Activated CD8-positive, alpha-beta T cell treated with anti-CD3 and anti-CD28 coated beads, Interleukin-2, amount 10 ng/mL, durations not matched to agents 7 days and 5 days (primary cell): ENCODE measurements at regions not wholly inside any gene's neighbourhood (a gene's known extent, or its start where the extent isn't known, plus 50 kb on each side); places are given as distances from the start of the nearest gene placed in this dataset.

Experiments used
- ATAC-seq: fragments of 150-1000 bp; cut with Tn5 transposase; one replicate; pipeline ENCODE4 v1.10.0; 2021; ENCODE audit warnings: moderate library complexity
- CTCF ChIA-PET: fragments of 350-600 bp; sonication (Branson Sonifier 250); formaldehyde crosslinking; loops from one replicate; lab custom pipeline; 2021; ENCODE audit warnings: antibody characterized with exemption; lab: Charles Lee
- POLR2A ChIA-PET: fragments of 350-600 bp; sonication (Branson Sonifier 250); formaldehyde crosslinking; loops from one replicate; lab custom pipeline; 2021; ENCODE audit warnings: antibody characterized with exemption; lab: Charles Lee
- DNase-seq: peaks from one replicate; pipeline ENCODE4 v3.0.0-alpha.2; 2020
- H3K27ac Mint-ChIP-seq: one replicate; pipeline ENCODE4 v1.8.0; 2021; ENCODE audit warnings: mild to moderate bottlenecking, mixed read lengths
- H3K27me3 Mint-ChIP-seq: one replicate; pipeline ENCODE4 v1.8.0; 2021; ENCODE audit warnings: low read depth, mixed read lengths
- H3K36me3 Mint-ChIP-seq: one replicate; pipeline ENCODE4 v1.8.0; 2021; ENCODE audit warnings: low read depth, mixed read lengths
- H3K4me1 Mint-ChIP-seq: one replicate; pipeline ENCODE4 v1.8.0; 2021; ENCODE audit warnings: low read depth, mixed read lengths
- H3K4me3 Mint-ChIP-seq: one replicate; pipeline ENCODE4 v1.8.0; 2021; ENCODE audit warnings: mild to moderate bottlenecking, mixed read lengths
- H3K9me3 Mint-ChIP-seq: one replicate; pipeline ENCODE4 v1.8.0; 2022; ENCODE audit warnings: mixed read lengths; ENCODE audit not compliant: insufficient read depth

GRCh38 chr12:75882421-75882820 lies 149.2 kb downstream of the PHLDA1 start:
- DNase-seq (no peak), ATAC-seq (no peak)
- Mint-ChIP-seq H3K4me1 (no peaks in the 10 kb centered on the region), H3K9me3 (no peaks in the 10 kb centered on the region), H3K27me3 (peaks cover 45% of the 10 kb centered on the region), H3K27ac (no peak overlapping the region), H3K36me3 (no peaks in the 10 kb centered on the region), H3K4me3 (no peak overlapping the region)
- ChIA-PET POLR2A (no interaction called here), CTCF (no interaction called here)

DNA sequence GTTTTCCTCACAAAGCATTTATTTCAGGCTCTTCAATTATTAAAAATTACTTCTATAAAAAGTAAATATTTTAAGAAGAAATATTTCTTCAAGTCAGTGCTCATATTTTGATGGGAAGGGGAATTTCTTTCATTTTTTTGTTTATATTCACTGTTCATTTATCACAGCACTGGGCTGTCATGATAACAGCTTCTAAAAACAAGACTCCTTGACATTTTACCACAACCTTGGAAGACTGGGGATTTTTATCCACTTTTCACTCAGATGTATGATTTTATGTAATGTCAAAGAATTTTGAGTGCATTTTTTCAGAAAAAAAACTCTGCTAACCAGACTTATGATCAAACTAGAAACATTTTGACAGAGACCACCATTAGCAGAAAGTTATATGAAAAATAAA lies 149.7 kb downstream of the PHLDA1 start:
- Mint-ChIP-seq H3K36me3 (no peaks in the 10 kb centered on the region), H3K4me3 (no peak overlapping the region), H3K27me3 (peaks cover 47% of the 10 kb centered on the region), H3K27ac (no peak overlapping the region), H3K9me3 (no peaks in the 10 kb centered on the region), H3K4me1 (no peaks in the 10 kb centered on the region)
- ChIA-PET CTCF (no interaction called here), POLR2A (no interaction called here)
- ATAC-seq: no peak
- no peak for DNase-seq

- CTCF ChIA-PET: interaction anchor here (1.4 kb wide), 1 partner anchor 39 kb away, joined by 3 read pairs; no protein-coding TSS in a partner anchor
- H3K4me3 Mint-ChIP-seq: no peak overlapping the region
- peaks cover 9% of the 10 kb centered on the region for H3K4me1 Mint-ChIP-seq
- no peak for ATAC-seq
- POLR2A ChIA-PET: interaction anchor here (1.0 kb wide), 1 partner anchor 13 kb away, joined by 4 read pairs; no protein-coding TSS in a partner anchor
- no peak for DNase-seq
- H3K36me3 Mint-ChIP-seq: peaks cover 5% of the 10 kb centered on the region
- H3K27me3 Mint-ChIP-seq: peaks cover 38% of the 10 kb centered on the region
- H3K27ac Mint-ChIP-seq: no peak overlapping the region
- H3K9me3 Mint-ChIP-seq: peaks cover 3% of the 10 kb centered on the region
Measured at GRCh38 chr12:75877763-75878621, 153.6 kb downstream of the PHLDA1 start.

- no peak for DNase-seq
- POLR2A ChIA-PET: interaction anchor here (1.0 kb wide), 1 partner anchor 14 kb away, joined by 4 read pairs; no protein-coding TSS in a partner anchor
- peaks cover 5% of the 10 kb centered on the region for H3K36me3 Mint-ChIP-seq
- H3K27me3 Mint-ChIP-seq: peaks cover 43% of the 10 kb centered on the region
- no peak overlapping the region for H3K27ac Mint-ChIP-seq
- CTCF ChIA-PET: interaction anchor here (1.4 kb wide), 1 partner anchor 40 kb away, joined by 3 read pairs; no protein-coding TSS in a partner anchor
- no peak overlapping the region for H3K4me3 Mint-ChIP-seq
- peaks cover 3% of the 10 kb centered on the region for H3K9me3 Mint-ChIP-seq
- no peak for ATAC-seq
- H3K4me1 Mint-ChIP-seq: peaks cover 9% of the 10 kb centered on the region
Measured at GRCh38 chr12:75876832-75877762, 154.5 kb downstream of the PHLDA1 start.

DNA sequence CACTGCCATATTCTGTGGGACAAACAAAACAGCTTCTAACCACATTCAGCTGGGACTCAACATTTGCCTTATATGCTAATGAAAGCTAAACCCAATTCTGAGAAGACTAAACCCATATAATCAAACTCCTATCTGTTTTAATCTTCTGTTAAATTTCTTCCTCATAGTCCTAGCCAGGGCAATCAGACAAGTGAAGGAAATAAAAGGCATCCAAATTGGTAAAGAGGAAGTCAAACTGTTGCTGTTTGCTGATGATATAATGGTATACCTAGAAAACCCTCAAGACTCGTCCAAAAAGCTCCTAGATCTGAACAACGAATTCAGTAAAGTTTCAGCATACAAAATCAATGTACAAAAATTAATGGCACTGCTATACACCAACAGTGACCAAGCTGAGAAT lies 157.1 kb downstream of the PHLDA1 start:
- Mint-ChIP-seq H3K4me1 (peaks cover 9% of the 10 kb centered on the region), H3K36me3 (peaks cover 5% of the 10 kb centered on the region), H3K4me3 (no peak overlapping the region), H3K27me3 (peaks cover 23% of the 10 kb centered on the region), H3K27ac (no peak overlapping the region), H3K9me3 (peaks cover 3% of the 10 kb centered on the region)
- ChIA-PET CTCF (no interaction called here), POLR2A (interaction anchor here (0.7 kb wide), 1 partner anchor 23 kb away, joined by 4 read pairs; no protein-coding TSS in a partner anchor)
- ATAC-seq: no peak
- DNase-seq: no peak

DNA sequence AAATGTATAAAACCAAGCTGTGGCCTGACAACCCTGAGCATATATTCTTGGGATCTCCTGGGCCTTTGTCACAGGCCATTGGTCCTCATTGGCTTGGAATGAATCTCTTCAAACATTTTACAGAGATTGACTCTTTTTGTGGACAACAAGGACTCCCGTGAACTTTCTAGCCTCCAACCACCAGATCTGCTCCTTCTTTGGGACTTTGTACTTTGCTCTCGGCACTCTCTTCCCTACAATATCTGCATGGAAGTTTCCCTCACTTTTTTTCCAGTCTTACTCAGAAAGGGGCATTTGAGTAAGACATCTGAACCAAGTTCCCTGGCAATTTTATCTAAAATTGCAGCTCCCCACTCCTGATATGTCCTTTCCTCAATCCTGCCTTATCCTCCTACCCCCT lies 158.8 kb downstream of the PHLDA1 start:
- H3K27ac Mint-ChIP-seq: no peak overlapping the region
- H3K4me3 Mint-ChIP-seq: no peak overlapping the region
- peaks cover 9% of the 10 kb centered on the region for H3K4me1 Mint-ChIP-seq
- ATAC-seq (no peak), DNase-seq (no peak)
- POLR2A ChIA-PET: no interaction called here
- H3K27me3 Mint-ChIP-seq: peaks cover 17% of the 10 kb centered on the region
- CTCF ChIA-PET: no interaction called here
- peaks cover 5% of the 10 kb centered on the region for H3K36me3 Mint-ChIP-seq
- peaks cover 3% of the 10 kb centered on the region for H3K9me3 Mint-ChIP-seq

DNA sequence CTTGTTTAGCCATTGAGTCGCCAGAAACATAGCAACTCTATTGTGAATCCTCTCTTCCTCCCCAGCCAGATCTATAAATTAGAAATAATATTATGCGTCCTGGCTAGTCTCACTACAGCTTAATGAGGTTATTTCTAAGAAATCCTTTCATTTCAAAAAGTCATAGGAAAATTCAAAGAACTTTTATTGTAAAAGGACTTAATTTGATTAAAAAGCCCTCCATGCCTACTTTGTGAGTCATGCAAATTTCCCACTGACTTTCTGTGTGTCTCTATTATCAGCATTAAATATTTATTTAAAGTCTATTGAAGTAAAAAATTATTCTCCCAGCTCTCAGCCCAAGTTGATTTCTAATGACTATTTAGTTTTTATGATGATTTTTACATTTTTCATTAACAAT lies 160.7 kb downstream of the PHLDA1 start:
- POLR2A ChIA-PET: no interaction called here
- no peak for DNase-seq
- no peak for ATAC-seq
- Mint-ChIP-seq H3K27ac (no peak overlapping the region), H3K36me3 (peaks cover 5% of the 10 kb centered on the region), H3K27me3 (peaks cover 11% of the 10 kb centered on the region), H3K9me3 (peaks cover 3% of the 10 kb centered on the region), H3K4me1 (peaks cover 15% of the 10 kb centered on the region), H3K4me3 (no peak overlapping the region)
- CTCF ChIA-PET: interaction anchor here (0.7 to 1.4 kb wide), 2 partner anchors 343 to 360 kb away, joined by 3 to 4 read pairs; partner anchors contain the start of gene KRR1

DNA sequence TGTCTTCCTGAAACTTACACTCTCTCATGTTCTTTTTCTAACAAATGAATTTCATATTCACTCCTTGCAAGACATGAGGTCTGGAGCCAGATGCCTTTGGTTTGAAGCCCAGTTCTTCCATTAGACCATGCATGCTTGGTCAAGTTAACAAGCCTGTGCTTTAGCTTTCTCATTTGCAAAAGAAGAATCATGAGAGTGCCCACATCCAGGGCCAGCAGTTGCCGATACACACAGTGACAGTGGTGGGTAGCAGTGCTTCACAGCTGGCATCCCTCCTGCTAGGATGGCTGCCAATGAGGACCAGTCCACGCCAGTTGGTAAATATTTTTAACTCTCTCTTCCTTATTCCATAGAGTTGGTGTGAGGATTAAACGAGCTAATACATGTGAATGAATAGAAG lies 163.1 kb downstream of the PHLDA1 start:
- Mint-ChIP-seq H3K4me1 (peaks cover 6% of the 10 kb centered on the region), H3K4me3 (no peak overlapping the region), H3K27ac (no peak overlapping the region), H3K9me3 (no peaks in the 10 kb centered on the region), H3K36me3 (no peaks in the 10 kb centered on the region), H3K27me3 (peaks cover 6% of the 10 kb centered on the region)
- POLR2A ChIA-PET: no interaction called here
- DNase-seq: no peak
- CTCF ChIA-PET: interaction anchor here (0.6 kb wide), 2 partner anchors 32 to 73 kb away, joined by 3 read pairs; no protein-coding TSS in a partner anchor
- ATAC-seq: no peak

GRCh38 chr12:75865315-75865714 lies 166.3 kb downstream of the PHLDA1 start:
- Mint-ChIP-seq H3K36me3 (no peaks in the 10 kb centered on the region), H3K27ac (no peak overlapping the region), H3K4me1 (peaks cover 6% of the 10 kb centered on the region), H3K4me3 (no peak overlapping the region), H3K9me3 (no peaks in the 10 kb centered on the region), H3K27me3 (no peaks in the 10 kb centered on the region)
- POLR2A ChIA-PET: no interaction called here
- ATAC-seq (no peak), DNase-seq (no peak)
- CTCF ChIA-PET: interaction anchor here (1.2 kb wide), 1 partner anchor 14 kb away, joined by 3 read pairs; no protein-coding TSS in a partner anchor

DNA sequence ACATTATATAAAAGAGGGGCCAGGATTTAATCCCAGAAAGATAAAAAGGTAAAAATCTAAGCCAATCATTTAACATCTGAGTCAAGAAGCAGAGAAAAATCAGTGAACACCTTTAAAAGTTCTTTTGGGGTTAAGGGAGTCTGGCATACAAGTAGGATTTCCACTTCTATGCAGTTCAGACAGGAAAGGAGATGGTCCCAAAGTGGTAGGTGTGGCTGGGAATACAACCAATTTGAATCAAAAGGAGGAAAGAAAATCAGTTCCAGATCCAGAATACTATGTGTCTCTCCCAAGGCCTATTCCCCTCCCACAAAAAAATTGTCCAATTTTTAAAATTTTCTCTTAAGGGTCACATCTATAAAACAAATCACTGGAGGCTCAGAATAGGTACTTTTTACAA lies 167.4 kb downstream of the PHLDA1 start:
- no peak for ATAC-seq
- Mint-ChIP-seq H3K27me3 (no peaks in the 10 kb centered on the region), H3K36me3 (no peaks in the 10 kb centered on the region), H3K4me3 (no peak overlapping the region), H3K27ac (no peak overlapping the region), H3K4me1 (peaks cover 6% of the 10 kb centered on the region), H3K9me3 (no peaks in the 10 kb centered on the region)
- CTCF ChIA-PET: interaction anchor here (1.2 kb wide), 1 partner anchor 15 kb away, joined by 3 read pairs; no protein-coding TSS in a partner anchor
- DNase-seq: no peak
- POLR2A ChIA-PET: no interaction called here

DNA sequence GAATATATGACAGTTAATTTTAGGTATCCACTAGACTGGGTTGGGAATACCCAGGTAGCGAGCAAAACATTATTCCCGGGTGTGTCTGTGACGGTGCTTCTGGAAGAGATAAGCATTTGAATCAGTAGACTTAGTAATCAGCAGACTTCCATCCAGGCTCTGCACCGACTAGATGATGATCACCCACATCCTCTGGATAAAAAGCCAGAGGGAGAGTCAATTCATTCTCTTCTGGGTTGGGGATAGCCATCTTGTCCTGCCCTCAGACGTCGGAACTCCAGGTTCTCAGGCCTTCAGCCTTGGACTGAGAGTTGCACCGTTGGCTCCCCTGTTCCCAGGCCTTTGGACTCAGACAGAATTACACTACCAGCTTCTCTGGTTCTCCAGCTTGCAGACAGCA lies 168.0 kb downstream of the PHLDA1 start:
- Mint-ChIP-seq H3K9me3 (no peaks in the 10 kb centered on the region), H3K4me3 (no peak overlapping the region), H3K4me1 (peaks cover 6% of the 10 kb centered on the region), H3K27ac (no peak overlapping the region), H3K36me3 (no peaks in the 10 kb centered on the region), H3K27me3 (no peaks in the 10 kb centered on the region)
- DNase-seq (no peak), ATAC-seq (no peak)
- ChIA-PET CTCF (no interaction called here), POLR2A (no interaction called here)
